GM20431 (cell line): ENCODE measurements at regions not wholly inside any gene's neighbourhood (a gene's known extent, or its start where the extent isn't known, plus 50 kb on each side); places are given as distances from the start of the nearest gene placed in this dataset.

Source experiments
- in situ Hi-C: fragments of 300-500 bp; cut with MseI, MboI; formaldehyde crosslinking; loops from one replicate; pipeline ENCODE4 v1.15.0; 2020; ENCODE audit warnings: low sequenced_read_pairs; ENCODE audit not compliant: unreplicated experiment

- in situ Hi-C loops: loop anchor here (25.0 kb wide), 1 partner anchor 95 kb away; the partner anchor contains the start of gene TMEM215
Measured at GRCh38 chr9:32882705-32883104, 99.4 kb downstream of the TMEM215 start.

GRCh38 chr9:32884482-32884881 is 101.1 kb downstream of the TMEM215 start:
- in situ Hi-C loops: loop anchor here (25.0 kb wide), 1 partner anchor 97 kb away; the partner anchor contains the start of gene TMEM215

- in situ Hi-C loops: loop anchor here (25.0 kb wide), 1 partner anchor 99 kb away; the partner anchor contains the start of gene TMEM215
Measured at GRCh38 chr9:32886021-32886420, 102.7 kb downstream of the TMEM215 start.

- in situ Hi-C loops: loop anchor here (25.0 kb wide), 1 partner anchor 107 kb away; the partner anchor contains the start of gene TMEM215
Measured at GRCh38 chr9:32894485-32894884, 106.9 kb downstream of the APTX start.

- in situ Hi-C loops: loop anchor here (25.0 kb wide), 1 partner anchor 112 kb away; the partner anchor contains the start of gene TMEM215
Measured at GRCh38 chr9:32899181-32899580, 102.2 kb downstream of the APTX start.

GRCh38 chr9:32899761-32900160 is 101.7 kb downstream of the APTX start:
- in situ Hi-C loops: loop anchor here (25.0 kb wide), 1 partner anchor 112 kb away; the partner anchor contains the start of gene TMEM215

- in situ Hi-C loops: no loop called here
Measured at GRCh38 chr9:32906213-32906612, 95.2 kb downstream of the APTX start.

GRCh38 chr9:32915802-32916201 is 85.6 kb downstream of the APTX start:
- in situ Hi-C loops: no loop called here

GRCh38 chr9:32918628-32919027 is 82.8 kb downstream of the APTX start:
- in situ Hi-C loops: no loop called here
